ENCODE measurements at regions not wholly inside any gene's neighbourhood (a gene's known extent, or its start where the extent isn't known, plus 50 kb on each side); places are given as distances from the start of the nearest gene placed in this dataset.
"Not testable (repeated sequence)": the region's sequence is repeated elsewhere in the genome, so short reads cannot be mapped to it uniquely, and the experiment has no call there.

DNA sequence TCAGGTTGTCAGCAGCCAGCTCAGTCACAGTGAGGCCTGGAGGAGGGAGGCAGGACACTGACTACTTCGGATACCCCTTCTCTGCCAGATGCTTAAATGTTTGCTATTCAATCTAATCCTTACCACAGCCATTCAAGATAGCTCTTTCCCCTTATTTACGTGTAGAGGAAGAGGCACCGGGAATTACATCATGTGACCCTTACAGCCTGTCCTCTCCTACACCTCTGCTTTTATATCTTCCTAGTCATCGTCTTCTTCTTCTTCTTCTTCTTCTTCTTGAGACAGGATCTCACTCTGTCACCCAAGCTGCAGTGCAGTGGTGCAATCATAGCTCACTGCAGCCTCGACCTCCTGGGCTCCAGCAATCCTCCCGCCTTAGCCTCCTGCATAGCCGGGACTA lies 148.1 kb upstream of the NEDD9 start:
- DNase-seq: no peak

DNA sequence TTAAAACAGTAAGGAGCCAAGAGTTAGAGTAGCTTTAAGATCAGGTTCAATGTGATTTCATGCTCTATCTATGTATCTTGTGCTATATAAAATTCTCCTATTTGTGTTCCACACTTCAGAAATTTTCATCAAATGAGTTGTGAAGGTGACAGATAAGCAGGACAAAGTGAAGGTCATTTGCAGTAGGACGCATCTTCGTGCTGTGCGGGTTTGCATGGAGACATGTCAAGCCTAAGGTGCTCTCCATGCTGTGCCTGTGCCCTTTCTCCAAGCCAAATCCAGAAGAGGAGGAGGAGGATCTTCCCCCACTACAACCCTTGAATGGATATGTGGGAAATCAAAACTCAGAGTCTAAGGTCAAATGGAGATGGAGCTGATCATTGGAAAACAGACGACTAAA lies 147.3 kb upstream of the NEDD9 start:
- DNase-seq: no peak

- no peak for DNase-seq
Observed at GRCh38 chr6:11378639-11379038, 146.2 kb upstream of the NEDD9 start.

GRCh38 chr6:11374036-11375010 lies 141.9 kb upstream of the NEDD9 start:
- DNase-seq: no peak

DNA sequence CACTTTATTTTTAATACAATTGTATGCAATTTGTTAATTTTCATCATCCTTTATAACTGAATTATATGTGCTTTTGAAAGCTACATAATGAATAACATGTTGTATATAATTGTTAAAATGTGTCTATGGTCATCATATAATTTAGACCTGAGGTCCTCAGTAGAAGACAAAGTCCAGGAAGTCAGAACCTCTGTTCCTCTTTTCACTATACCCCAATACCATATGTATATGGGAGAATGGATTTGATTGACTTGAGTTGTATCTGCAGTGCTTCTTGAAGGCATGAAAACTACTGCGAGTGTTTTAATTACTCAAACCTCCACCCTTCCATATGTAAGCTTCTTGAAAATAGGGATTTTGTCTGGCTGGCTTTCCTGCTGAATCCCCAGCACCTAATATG lies 140.7 kb upstream of the NEDD9 start:
- DNase-seq: no peak

GRCh38 chr6:11372186-11372790 lies 139.8 kb upstream of the NEDD9 start:
- DNase-seq: not testable (repeated sequence)

DNA sequence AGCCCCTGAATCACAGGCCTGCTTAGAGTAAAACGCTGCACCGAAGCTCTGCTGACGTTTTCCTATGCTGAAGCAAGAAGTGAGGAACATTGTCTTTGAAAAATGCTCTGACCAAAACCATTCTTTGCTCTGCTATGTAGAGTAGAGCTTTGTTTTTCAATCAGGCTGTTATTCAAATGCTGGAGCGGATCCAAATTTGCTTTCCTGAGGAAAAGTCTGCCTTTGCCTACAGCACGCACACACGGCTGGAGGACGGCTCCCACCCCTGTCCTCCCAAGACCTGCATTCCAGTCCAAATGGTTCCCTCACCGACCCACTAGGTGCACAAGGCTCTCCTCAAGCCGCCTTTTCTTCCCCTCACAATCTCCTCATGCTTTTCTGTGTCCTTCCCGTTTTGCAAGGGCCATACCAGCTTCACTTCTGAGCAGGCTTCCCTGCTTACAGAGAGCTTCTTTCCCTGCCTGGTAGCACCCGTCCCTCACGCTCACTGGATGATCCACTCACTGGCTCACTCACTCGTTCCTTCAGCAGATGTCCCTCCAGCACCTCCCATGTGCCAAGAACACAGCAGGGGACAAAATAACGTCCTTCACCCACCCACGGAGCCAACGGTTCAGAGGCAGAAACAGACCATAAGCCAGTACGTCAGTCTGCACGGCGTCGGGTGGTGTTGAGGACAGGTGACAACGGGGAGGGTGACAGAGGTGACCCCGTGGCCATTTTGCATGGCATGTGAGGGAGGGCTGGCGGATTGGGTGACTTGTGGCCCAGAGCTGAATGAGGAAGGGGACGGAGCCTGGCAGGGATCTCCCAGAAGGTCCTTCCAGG lies 137.9 kb upstream of the NEDD9 start:
- no peak for DNase-seq

GRCh38 chr6:11368760-11369159 lies 136.3 kb upstream of the NEDD9 start:
- no peak for DNase-seq

DNA sequence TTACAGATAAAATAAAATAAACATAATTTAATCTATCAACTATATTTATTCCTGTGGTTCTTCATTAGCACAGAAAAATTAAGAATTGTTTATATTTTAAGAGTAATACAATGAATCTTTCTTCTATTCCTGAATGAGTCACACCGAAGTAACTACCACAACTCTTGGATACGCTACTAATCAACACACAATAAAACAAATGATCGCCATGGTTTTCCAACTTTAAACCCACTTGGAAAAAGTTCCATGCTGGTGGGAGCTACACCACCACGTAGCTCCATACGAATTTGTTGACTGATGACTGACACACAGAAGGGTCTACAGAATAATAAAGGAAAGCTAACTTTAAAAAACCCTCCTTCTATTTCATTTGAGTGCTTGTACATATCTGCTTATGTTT lies 135.8 kb upstream of the NEDD9 start:
- no peak for DNase-seq

DNA sequence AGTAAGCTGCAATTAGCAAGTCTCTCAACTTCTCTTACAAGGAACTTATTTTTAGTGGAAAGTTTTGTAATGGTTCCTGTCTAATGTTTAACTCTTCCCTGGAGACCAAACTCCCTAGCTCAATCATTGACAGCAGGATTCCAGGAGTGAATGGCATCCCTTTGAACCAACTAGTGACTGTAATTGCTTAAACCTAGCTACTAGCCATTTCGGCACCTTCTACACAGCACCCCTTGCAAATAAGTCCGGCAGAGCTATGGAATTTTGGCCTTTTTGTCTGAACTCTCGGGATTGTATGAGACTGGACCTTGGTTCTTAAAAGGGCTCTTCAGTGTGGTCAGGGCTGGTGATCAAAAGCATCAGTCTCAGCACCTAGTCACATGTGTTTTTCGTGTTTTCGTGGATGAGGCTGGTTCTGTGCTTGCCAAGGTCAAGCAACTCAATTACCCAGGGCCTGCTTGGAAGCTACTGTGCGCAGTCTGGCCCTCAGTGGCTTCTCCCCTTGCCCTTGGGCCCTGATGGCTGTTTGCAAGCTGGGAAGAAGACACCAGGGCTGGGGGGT lies 135.3 kb upstream of the NEDD9 start:
- no peak for DNase-seq

DNA sequence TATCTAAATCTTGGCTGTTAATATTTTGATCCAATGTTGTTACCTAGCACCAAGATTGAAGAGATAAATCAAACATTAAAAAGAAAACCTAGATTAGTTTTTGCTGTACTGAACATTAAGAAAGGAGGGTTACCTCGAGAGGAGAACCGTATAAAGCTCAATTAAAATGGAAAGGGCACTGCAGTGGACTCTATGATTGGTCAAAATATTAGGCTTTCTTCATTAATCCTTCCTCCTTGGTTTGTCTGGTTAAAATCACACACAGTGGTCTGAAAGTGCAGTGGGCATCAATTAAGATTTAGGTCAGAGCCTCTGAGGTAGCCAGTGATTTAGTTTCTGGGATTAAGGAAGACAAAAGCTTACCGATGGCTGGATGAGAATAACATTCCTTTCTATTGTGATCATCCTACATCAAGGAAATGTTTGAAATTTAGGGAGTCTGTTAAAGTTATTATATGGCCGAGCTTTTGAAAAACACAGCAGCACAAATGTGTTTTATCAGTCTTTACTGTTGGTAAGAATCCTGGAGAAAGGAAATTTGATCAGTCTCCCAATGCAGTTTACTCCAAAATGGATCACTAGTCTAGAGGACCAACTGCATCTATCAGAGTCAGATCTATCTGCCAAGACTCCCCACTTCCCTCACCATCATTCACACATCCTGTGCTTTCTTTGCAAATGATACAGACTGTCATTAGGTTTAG lies 134.6 kb upstream of the NEDD9 start:
- DNase-seq: no peak

- DNase-seq: no peak
Observed at GRCh38 chr6:11366183-11366933, 133.9 kb upstream of the NEDD9 start.

- no peak for DNase-seq
Observed at GRCh38 chr6:11364971-11365397, 132.5 kb upstream of the NEDD9 start.

DNA sequence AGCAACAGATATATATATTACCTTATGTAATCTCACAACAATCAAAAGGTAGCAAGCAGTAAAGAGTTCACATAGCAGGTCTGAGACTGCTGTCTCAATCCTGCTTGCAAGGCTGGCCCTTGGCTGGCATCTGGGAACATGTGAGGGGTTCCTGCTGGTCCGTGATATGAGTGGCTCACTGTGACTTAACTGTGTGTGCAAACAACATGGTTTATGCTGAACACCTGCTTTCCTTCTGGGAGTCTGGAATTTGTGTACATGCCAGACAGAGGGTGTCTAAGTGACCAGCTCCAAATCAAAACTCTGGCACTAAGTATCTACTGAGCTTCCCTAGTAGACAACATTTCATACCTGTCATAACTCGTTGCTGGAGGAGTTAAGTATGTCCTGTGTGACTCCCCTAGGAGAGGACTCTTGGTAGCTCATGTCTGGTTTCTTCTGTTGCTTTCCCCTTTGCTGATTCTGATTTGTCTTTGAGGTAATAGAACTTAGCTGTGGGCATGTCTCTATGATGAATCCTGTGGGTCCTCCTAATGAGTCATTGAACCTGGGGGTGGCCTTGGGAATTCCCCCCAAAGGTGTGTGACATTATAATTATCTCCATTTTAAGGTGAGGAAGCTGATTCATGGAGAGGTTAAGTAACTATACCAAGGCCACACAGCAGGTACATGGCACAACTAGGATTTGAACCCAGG lies 131.6 kb upstream of the NEDD9 start:
- DNase-seq: no peak

GRCh38 chr6:11362564-11362963 lies 130.1 kb upstream of the NEDD9 start:
- no peak for DNase-seq

- no peak for DNase-seq
Observed at GRCh38 chr6:11358904-11359830, 126.7 kb upstream of the NEDD9 start.

DNA sequence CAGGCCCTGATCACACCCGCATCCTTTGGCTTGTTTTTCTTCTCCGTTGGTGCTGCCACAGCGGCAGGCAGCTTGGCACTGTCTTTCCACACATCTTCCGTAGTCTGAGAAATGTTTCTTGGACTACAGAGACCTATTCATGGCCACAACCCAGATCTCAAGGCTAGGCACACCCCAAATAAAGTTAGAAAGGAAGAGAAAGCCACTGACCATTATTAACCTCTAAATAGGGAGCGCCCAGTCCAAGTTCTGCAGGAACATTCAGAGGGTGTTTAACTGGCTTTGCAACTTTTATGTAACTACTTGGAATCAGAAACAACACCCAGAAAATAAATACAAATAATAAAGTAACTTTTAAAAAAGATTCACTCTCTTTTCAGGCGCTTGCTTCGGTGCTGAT lies 124.8 kb upstream of the NEDD9 start:
- DNase-seq: no peak

DNA sequence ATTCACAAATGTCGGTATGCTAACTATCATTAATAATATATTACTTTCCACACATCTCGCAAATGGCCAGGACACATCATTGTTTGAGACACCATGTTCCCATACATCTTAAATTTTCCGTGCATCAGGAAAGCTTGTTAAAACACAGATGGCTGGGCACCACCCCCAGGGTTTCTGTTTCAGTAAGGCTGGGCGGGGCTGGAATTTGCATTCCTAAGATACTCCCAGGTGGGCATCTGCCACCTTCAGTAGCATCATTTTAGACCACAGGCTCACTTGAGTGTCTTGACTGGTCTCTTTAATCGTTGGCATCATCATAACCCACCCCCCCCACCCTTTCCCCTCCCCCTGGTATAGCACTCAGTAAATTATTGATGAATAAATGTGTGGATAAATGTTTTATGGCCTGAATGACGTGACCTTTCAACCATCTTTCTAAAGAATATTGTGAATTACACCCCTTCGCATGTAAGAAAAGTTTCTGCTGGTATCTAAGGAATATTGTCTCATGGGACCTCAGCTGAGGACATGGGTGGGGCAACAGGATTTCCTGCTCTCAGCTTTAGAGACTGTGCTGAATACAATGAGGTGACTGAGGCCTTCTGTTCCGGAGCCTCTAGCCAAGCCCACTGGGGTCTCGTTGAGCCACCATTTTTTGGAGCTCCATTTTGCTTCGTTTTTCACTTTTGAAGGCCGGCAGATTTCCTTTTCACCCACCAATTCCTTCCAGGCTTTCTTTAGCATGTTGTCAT lies 124.1 kb upstream of the NEDD9 start:
- no peak for DNase-seq

- no peak for DNase-seq
Observed at GRCh38 chr6:11353921-11354389, 121.5 kb upstream of the NEDD9 start.
